ENCODE measurements at regions not wholly inside any gene's neighbourhood (a gene's known extent, or its start where the extent isn't known, plus 50 kb on each side); places are given as distances from the start of the nearest gene placed in this dataset.

DNA sequence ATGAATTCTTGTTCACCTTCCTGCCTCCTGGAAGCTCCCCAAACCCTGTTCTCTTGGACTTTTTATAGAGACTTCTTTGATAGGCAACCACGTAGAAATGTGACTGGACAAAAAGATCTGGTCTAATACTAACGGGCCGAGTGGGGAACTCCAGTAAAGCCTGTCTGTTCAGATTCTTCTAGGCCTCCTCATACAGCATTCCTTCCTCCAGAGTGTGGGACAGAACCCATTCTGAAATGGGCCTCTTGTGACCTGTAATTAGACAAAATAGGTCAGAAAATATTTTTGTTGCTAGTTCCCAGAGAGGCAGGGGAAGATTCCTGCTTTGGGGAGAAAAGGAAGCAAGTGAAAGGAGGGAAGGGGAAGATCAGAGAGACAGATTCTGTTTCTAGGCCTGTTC lies 374.3 kb downstream of the CDH26 start:
- no peak for DNase-seq

- no peak for DNase-seq
These were observed 376.7 kb downstream of the CDH26 start for GRCh38 chr20:60334911-60335310.

- DNase-seq, result no peak
These were observed 380.3 kb downstream of the CDH26 start for GRCh38 chr20:60338556-60338955.

DNA sequence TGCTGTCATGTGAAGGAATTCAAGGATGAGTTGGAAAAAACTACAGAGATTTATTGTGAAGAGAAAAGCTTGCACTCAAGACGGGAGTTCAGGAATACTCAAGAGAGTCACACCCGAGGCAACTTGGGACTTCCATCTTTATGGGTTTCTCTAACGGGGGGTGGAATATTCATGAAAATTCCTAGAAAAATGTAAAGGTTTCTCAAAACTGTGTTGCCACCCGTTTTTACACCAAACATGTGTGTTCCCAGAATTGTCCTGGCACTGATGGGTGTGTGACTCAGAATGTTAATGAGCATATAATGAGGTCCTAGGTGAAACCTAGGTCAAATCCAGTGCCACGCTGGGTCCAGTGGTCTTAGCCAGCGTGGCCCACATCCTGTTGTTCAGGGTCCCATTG lies 381.5 kb downstream of the CDH26 start:
- no peak for DNase-seq

DNA sequence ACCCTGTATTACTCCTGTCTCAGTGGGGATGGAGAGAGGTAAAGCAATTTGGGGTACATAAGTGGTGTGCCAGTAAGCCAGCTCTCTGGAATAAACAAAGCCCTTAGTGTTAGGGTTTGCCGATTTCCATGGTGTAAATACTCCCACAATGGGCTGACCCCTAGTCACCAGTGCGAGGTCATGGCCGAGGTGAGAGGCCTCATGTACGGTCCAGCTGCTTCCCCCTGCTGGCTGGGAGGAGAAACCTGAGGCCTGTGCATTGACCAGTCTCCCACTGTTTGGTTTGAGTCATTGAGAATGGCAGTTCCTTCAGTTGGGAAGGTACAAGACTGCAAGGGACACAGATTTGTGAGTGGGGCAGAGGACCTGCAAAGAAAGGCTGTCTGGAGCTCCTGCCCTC lies 382.0 kb downstream of the CDH26 start:
- no peak for DNase-seq

DNA sequence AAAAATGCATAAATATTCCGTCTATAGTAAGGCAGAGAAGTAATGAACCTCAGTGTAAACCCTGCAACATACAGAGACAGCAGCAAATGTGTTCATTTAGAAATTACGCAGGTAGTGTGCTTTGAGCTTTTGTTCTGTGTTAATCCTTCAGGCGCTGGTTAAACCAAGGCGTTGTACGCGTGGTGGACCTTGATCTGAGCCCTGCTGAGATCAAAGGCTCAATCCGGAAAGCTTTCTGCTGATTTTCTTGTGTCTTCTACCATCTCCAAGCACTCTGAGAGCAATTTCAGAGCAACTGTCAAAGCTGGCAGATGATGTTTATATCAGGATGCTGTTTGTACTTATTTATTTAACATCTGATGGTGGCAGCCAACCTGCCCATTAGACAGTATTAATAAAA lies 382.8 kb downstream of the CDH26 start:
- no peak for DNase-seq

- no peak for DNase-seq
These were observed 386.9 kb downstream of the CDH26 start for GRCh38 chr20:60345106-60345505.

DNA sequence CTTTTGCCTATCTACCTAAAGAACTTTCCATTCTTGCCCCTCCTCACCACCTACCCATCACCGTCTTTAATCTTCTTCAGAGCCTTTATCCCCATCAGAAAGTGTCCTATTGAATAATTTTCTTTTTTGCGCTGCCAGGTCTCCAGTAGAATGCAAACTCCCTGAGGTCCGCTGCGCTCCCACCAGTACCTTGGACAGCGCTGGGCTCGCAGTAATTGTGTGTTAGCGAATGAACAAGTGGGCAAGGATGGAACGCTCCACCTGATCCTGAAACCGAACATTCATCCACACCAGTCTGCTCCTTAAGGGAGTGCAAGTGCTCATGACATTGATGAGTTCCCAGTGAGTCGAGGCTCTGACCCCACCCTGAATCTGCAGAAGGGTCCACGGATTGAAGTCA lies 391.2 kb downstream of the CDH26 start:
- no peak for DNase-seq

DNA sequence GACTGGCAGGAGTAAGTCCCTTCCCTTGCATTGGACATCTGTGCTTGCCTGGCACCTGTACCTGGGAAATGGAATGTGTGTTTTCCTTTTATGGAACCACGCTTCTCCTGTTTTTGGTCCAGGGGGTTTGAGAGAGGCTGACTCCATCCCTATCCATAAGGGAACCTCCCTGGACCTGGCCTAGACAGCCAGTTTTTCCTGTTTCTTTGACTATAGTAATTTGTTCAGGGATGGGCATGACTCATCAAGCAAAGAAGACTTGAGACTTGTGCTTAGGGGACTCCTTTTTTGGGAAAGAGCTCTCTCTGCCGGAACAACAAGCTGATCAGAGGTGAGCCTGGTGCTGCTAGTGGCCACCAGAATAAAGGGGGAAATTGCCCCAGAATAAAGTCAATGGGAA lies 393.8 kb downstream of the CDH26 start:
- no peak for DNase-seq

- DNase-seq, result no peak
These were observed 394.4 kb downstream of the CDH26 start for GRCh38 chr20:60352596-60352995.

DNA sequence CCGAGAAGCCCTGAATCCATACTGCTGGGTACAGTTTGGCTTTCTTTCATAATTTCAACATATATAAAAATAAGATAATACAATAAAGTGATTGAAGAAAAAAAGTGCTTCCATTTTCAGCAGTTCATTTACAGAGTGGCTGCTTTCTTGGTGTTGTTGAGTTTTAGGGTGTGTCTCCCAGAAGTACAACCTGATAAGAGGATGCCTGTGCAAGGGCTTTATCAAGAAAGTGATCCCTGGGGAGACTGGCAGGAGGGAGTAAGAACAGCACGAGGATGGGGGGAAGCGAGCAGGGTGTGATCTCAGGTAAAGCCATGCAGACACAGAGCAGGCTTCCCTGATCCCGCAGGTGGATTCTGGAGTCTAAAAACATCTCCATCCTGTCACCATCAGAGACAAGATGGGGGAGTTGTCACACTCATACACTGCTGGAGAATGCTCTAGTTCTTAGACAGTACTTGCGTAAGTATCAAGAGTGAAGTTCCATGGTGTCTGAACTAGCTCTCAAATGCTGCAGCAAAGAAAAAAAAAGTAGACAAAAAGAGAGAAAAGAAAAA lies 395.9 kb downstream of the CDH26 start:
- no peak for DNase-seq

DNA sequence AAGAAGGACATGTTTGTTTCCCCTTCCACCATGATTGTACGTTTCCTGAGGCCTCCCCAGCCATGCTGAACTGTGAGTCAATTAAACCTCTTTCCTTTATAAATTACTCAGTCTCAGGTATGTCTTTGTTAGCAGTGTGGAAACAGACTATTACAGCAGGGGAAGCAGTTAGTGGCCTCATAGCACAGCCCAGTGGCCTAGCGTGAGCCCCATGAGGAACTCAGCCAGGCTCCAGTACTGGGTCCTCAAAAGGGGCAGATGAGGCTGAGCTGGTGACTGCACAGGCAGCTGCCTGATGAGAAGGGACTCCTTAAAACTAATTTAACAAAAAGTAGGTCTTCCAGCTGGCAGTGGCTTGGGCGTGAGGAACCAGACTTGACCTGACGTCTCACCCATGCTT lies 399.9 kb downstream of the CDH26 start:
- no peak for DNase-seq

DNA sequence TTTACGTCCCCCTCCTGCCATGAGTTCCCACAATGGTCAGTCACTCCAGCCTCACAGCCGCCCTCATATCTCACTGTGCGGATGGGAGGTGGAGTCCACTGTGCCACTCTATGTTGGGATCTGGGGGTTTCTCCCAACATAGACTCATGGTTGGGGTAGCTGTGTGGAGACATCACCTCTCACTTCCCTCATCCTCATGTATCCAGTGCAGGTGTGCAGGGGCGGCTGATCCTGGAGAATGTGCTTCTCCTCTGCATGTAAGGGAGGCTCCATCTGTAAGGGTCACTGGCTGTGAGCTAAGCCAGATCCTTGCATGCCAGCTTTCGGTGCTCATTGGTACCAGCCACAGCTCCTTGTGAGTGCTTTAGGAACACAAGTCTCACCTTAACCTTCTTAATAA lies 400.8 kb downstream of the CDH26 start:
- DNase-seq, result no peak

GRCh38 chr20:60361761-60362395 lies 403.7 kb downstream of the CDH26 start:
- no peak for DNase-seq

GRCh38 chr20:60362531-60362930 lies 404.3 kb downstream of the CDH26 start:
- DNase-seq, result no peak

GRCh38 chr20:60363698-60364097 lies 405.5 kb downstream of the CDH26 start:
- DNase-seq, result no peak

- DNase-seq, result no peak
These were observed 406.9 kb downstream of the CDH26 start for GRCh38 chr20:60365064-60365666.

- DNase-seq, result no peak
These were observed 407.7 kb downstream of the CDH26 start for GRCh38 chr20:60365882-60366281.

GRCh38 chr20:60371384-60371783 lies 413.2 kb downstream of the CDH26 start:
- no peak for DNase-seq

DNA sequence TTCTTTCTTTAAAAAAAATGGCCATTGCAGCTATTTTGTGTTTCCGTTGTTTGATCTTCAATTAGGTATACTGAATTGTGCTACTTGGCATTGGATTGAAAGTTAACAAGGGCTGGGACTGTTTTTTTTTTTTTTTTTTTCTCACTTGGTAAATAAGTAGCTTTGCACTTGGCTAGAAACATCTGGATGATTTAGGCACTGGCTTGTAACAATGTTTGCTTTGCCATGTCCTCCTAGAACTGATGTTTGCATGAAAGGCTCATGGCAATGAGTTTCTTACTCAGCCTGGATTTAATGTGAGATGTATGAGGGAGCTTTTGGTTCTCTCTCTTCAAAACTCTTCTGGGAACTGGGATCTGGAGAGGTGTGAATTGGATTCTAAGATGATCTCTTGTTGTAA lies 414.1 kb downstream of the CDH26 start:
- DNase-seq, result no peak

DNA sequence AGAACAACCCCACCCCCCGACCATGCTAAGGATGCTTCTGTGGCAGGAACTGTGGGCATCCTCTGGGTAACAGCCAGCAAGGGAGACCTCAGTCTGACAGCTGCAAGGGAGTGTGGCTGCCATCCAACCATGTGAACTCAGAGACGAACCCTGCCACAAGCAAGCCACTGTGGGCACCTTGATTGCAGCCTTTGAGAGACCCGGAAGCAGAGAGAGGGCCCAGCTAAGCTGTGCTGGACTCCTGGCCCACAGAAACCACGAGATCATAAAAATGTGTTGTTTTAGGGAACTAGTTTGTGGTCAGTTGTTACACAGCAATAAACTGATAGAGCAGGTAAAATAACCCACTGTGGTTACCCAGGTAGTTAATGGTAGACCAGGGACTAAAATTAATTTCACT lies 414.6 kb downstream of the CDH26 start:
- peak; percentile 47 for DNase-seq

DNA sequence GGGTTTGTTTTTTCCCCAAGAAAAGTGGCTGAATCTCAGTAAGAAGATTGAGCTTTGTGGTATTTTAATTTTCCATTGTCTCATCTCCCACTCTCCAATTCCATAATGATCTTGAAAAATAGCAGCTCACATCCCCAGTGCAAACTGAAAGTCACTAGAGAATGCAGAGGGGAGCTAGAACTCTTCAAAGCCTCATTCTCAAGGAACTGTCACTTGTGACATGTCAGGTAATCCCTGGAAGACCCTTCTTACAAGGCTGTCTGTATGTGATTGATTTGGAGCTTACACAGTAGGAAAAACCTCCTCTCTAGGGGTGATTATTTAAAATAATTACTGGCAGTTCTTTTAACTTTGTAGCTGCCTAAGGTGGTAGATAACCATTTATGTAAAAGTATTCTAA lies 420.4 kb downstream of the CDH26 start:
- no peak for DNase-seq

DNA sequence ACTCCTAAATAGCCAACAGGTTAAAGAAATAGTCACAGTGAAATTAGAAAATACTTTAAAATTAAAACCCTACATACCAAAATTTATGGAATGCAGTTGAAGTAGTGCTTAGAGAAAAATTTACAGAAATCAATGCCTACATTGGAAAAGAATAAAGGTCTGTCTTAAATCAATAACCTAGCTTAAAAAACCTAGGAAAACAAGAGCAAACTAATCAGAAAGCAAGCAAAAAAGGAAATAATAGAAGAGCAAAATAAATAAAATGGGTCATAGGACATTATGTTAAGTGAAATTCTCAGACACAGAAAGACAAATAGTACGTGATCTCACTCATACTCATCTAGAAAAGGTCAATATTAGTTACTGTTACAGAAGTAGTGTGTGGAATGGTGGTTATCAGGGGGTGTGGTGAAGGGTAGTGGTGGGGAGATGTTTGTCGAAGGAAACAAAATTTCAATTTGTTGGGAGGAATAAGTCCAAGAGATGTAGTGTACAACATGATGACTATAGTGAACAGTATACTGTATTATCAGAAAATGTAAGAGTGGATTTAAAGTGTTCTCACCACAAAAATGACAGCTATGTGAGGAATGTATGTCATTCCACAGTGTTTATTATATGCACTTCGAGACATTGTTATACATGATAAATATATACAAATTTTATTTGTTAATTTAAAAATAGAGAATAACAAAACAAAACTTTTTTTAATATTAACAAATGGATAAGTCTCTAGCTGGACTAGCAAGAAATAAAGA lies 423.6 kb downstream of the CDH26 start:
- no peak for DNase-seq

GRCh38 chr20:60389441-60389840 lies 431.2 kb downstream of the CDH26 start:
- DNase-seq, result no peak

All from left hindlimb (tissue), 1 donor.